Esophagus squamous epithelium (tissue), 5 donors: ENCODE measurements at regions not wholly inside any gene's neighbourhood (a gene's known extent, or its start where the extent isn't known, plus 50 kb on each side); places are given as distances from the start of the nearest gene placed in this dataset.

Source experiments
- DNase-seq: peaks from one replicate; lab custom pipeline; 2025; lab: John Stamatoyannopoulos, UW
- H3K27ac ChIP-seq, 4 donors: fragments of 200-600 bp; sonication (generic); one replicate each; pipeline ENCODE4 v1.5.1; 2016 to 2019; ENCODE audit warnings: mild to moderate bottlenecking in 1 of 4
- H3K27me3 ChIP-seq, 4 donors: fragments of 200-600 bp; sonication (generic); 1 replicate in 3 of 4; 2 replicates in 1 of 4; pipeline versions ENCODE4 v1.5.1 to v1.6.0; 2017 to 2021; ENCODE audit warnings: antibody characterized with exemption in 1 of 4
- H3K36me3 ChIP-seq, 3 donors: fragments of 200-600 bp; sonication (generic); one replicate each; pipeline ENCODE4 v1.5.1; 2016 to 2019
- H3K4me1 ChIP-seq, 3 donors: fragments of 200-600 bp; sonication (generic); one replicate each; pipeline ENCODE4 v1.5.1; 2017 to 2019
- H3K4me3 ChIP-seq, 4 donors: fragments of 200-600 bp; sonication (generic); 1 replicate in 3 of 4; 2 replicates in 1 of 4; pipeline ENCODE4 v1.5.1; 2016 to 2019; ENCODE audit warnings: mild to moderate bottlenecking in 2 of 4, moderate library complexity in 1 of 4
- H3K9me3 ChIP-seq, 3 donors: fragments of 200-600 bp; sonication (generic); one replicate each; pipeline ENCODE4 v1.5.1; 2016 to 2019
- POLR2A ChIP-seq, 4 donors: fragments of 450-650 bp; IDR thresholded peaks; one replicate each; pipeline ENCODE4 v1.6.1; 2017; ENCODE audit warnings: antibody characterized with exemption in 4 of 4, mild to moderate bottlenecking in 4 of 4, moderate library complexity in 3 of 4
- WGBS, 2 donors: methylation state at CpG; one replicate each; pipeline ENCODE4 v1.1.5; 2018; 5-methylcytosine and 5-hydroxymethylcytosine counted together
- intact Hi-C: fragments of 100-400 bp; cut with DNase I; formaldehyde crosslinking; loops from one replicate; pipeline ENCODE4 v1.15.0; 2022
- TF ChIP-seq, protein P1 (sequence below), 6 experiments: fragments of 450-650 bp in 4 of 6; fragments of 200-600 bp in 2 of 6; sonication (generic) in 2 of 6; IDR thresholded peaks; one replicate each; pipeline ENCODE4 v1.5.1; 2016 to 2019; ENCODE audit warnings: antibody characterized with exemption in 6 of 6, mild to moderate bottlenecking in 4 of 6, moderate library complexity in 4 of 6
- donor health status: DM: yes; HTN: yes; CAD: no.

GRCh38 chr12:13576935-13577500 lies 380.5 kb downstream of the EMP1 start:
- TF ChIP-seq, protein P1, sequence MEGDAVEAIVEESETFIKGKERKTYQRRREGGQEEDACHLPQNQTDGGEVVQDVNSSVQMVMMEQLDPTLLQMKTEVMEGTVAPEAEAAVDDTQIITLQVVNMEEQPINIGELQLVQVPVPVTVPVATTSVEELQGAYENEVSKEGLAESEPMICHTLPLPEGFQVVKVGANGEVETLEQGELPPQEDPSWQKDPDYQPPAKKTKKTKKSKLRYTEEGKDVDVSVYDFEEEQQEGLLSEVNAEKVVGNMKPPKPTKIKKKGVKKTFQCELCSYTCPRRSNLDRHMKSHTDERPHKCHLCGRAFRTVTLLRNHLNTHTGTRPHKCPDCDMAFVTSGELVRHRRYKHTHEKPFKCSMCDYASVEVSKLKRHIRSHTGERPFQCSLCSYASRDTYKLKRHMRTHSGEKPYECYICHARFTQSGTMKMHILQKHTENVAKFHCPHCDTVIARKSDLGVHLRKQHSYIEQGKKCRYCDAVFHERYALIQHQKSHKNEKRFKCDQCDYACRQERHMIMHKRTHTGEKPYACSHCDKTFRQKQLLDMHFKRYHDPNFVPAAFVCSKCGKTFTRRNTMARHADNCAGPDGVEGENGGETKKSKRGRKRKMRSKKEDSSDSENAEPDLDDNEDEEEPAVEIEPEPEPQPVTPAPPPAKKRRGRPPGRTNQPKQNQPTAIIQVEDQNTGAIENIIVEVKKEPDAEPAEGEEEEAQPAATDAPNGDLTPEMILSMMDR (IDR thresholded peaks at IDR 0.05): no peak
- no peak for TF ChIP-seq POLR2A (IDR thresholded peaks at IDR 0.05)
- Histone ChIP-seq H3K4me1 (no peaks in the 10 kb centered on the region), H3K9me3 (no peaks in the 10 kb centered on the region), H3K36me3 (no peaks in the 10 kb centered on the region), H3K4me3 (no peak overlapping the region), H3K27me3 (no peaks in the 10 kb centered on the region), H3K27ac (no peak overlapping the region)
- intact Hi-C loops: no loop called here
- no peak for DNase-seq
- WGBS, 2 donors: 83 to 86% methylated on average over 3 of the region's 3 CpGs

GRCh38 chr12:13573698-13574321 lies 377.3 kb downstream of the EMP1 start:
- 30 to 50% methylated on average over 3 of the region's 3 CpGs for WGBS, 2 donors
- no peaks in the 10 kb centered on the region for H3K9me3 ChIP-seq
- intact Hi-C loops: no loop called here
- no peaks in the 10 kb centered on the region for H3K36me3 ChIP-seq
- TF ChIP-seq, protein P1 (IDR thresholded peaks at IDR 0.05): no peak
- no peak for TF ChIP-seq POLR2A (IDR thresholded peaks at IDR 0.05)
- H3K4me1 ChIP-seq: no peaks in the 10 kb centered on the region
- H3K27ac ChIP-seq: no peak overlapping the region
- no peaks in the 10 kb centered on the region for H3K27me3 ChIP-seq
- H3K4me3 ChIP-seq: no peak overlapping the region
- DNase-seq: no peak

DNA sequence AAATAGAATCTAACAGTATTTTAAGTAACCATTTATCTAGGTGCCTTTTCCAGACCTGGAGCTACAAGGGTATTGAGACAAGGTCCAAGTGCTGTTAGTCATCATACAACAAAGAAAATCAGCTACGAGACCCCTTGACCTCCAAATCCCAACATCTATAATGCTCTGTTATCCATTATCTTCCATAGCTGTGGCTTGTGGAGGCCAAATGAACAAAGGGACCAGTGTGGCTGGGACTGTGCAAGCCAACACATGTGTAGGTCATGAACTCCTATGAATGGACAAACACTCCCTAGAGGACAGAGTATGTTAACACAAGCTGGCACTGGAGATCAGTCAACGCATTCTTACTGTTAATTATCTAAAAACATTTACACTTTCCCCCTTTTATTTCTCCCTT lies 374.5 kb downstream of the EMP1 start:
- Histone ChIP-seq H3K27ac (no peak overlapping the region), H3K9me3 (no peaks in the 10 kb centered on the region), H3K27me3 (no peaks in the 10 kb centered on the region), H3K36me3 (no peaks in the 10 kb centered on the region), H3K4me3 (no peak overlapping the region), H3K4me1 (no peaks in the 10 kb centered on the region)
- intact Hi-C loops: no loop called here
- 78 to 82% methylated on average over 2 of the region's 2 CpGs for WGBS, 2 donors
- no peak for DNase-seq
- no peak for TF ChIP-seq POLR2A (IDR thresholded peaks at IDR 0.05)
- TF ChIP-seq, protein P1 (IDR thresholded peaks at IDR 0.05): no peak

DNA sequence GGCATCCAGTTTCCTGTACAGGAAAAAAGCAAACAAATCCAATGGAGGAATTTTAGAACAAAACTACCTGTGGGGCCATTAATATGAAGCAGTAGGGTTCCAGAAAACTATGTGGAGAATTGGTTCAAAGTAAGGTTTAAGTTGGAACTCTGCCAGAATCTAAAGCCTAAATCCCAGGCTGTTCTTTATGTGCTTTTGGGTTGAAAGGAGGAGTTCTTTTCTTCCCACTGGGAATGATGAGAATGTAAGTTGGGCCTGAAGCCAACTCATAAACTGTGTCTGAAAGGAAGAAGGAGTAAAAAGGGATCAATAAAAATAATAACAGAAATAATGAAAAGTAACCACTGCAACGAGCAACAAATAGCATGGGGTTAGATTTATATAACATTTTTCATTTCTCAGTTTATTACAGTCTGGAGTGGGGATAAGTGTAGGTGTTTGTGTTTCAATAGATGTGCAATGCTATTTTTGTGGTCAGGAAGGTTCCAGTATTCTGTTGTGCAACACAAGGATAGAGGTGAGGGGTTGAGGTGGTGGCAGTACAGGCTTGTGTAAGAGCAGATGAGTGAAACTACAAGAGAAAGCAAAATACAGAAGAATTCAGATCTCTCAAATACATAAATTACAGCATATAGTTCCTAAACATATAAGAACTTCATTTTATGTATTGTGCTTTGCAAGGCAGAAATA lies 373.6 kb downstream of the EMP1 start:
- Histone ChIP-seq H3K27ac (no peak overlapping the region), H3K9me3 (no peaks in the 10 kb centered on the region), H3K36me3 (no peaks in the 10 kb centered on the region), H3K4me1 (no peaks in the 10 kb centered on the region), H3K27me3 (no peaks in the 10 kb centered on the region), H3K4me3 (no peak overlapping the region)
- intact Hi-C loops: no loop called here
- no peak for TF ChIP-seq POLR2A (IDR thresholded peaks at IDR 0.05)
- TF ChIP-seq, protein P1 (IDR thresholded peaks at IDR 0.05): no peak
- 21 to 44% methylated on average over 1 of the region's 1 CpG for WGBS, 2 donors
- no peak for DNase-seq

- intact Hi-C loops: no loop called here
- DNase-seq: no peak
- TF ChIP-seq, protein P1 (IDR thresholded peaks at IDR 0.05): no peak
- TF ChIP-seq POLR2A (IDR thresholded peaks at IDR 0.05): no peak
Measured at GRCh38 chr12:13566292-13566691, 369.8 kb downstream of the EMP1 start.

More at GRCh38 chr12:13566292-13566691, 369.8 kb downstream of the EMP1 start:
- Histone ChIP-seq H3K27ac (no peak overlapping the region), H3K36me3 (no peaks in the 10 kb centered on the region), H3K4me1 (no peaks in the 10 kb centered on the region), H3K27me3 (no peaks in the 10 kb centered on the region), H3K9me3 (no peaks in the 10 kb centered on the region), H3K4me3 (no peak overlapping the region)
